Naive thymus-derived CD4-positive, alpha-beta T cell (primary cell): ENCODE measurements at regions not wholly inside any gene's neighbourhood (a gene's known extent, or its start where the extent isn't known, plus 50 kb on each side); places are given as distances from the start of the nearest gene placed in this dataset.

Experiments
- ATAC-seq: fragments of 150-1000 bp; cut with Tn5 transposase; 2 replicates; pipeline ENCODE4 v1.10.0; 2021; ENCODE audit warnings: mild to moderate bottlenecking, moderate library complexity
- CTCF ChIA-PET: fragments of 350-600 bp; sonication (Branson Sonifier 250); formaldehyde crosslinking; loops from one replicate; lab custom pipeline; 2021; ENCODE audit warnings: antibody characterized with exemption; lab: Charles Lee
- POLR2A ChIA-PET: fragments of 350-600 bp; sonication (Branson Sonifier 250); formaldehyde crosslinking; loops from one replicate; lab custom pipeline; 2021; ENCODE audit warnings: antibody characterized with exemption, inconsistent platforms; lab: Charles Lee
- DNase-seq, 9 donors: peaks; one replicate each; pipeline versions ENCODE4 v3.0.0 to v3.0.0-alpha.2; 2020 to 2022; ENCODE audit warnings: mixed read lengths in 1 of 9
- H3K27ac ChIP-seq: one replicate; pipeline ENCODE4 v1.7.0; 2013; ENCODE audit warnings: mild to moderate bottlenecking, low read depth, low read length, moderate library complexity
- H3K27me3 ChIP-seq, 2 donors: one replicate each; pipeline ENCODE4 v1.7.0; 2013; ENCODE audit warnings: low read length in 2 of 2, mild to moderate bottlenecking in 2 of 2, moderate library complexity in 2 of 2; ENCODE audit not compliant: control insufficient read depth in 2 of 2, insufficient read depth in 2 of 2
- H3K36me3 ChIP-seq, 3 experiments: 1 replicate in 2 of 3; 2 replicates in 1 of 3; pipeline ENCODE4 v1.7.0; 2013; ENCODE audit warnings: low read length in 3 of 3, mild to moderate bottlenecking in 3 of 3, moderate library complexity in 1 of 3; ENCODE audit not compliant: insufficient read depth in 3 of 3, control insufficient read depth in 2 of 3
- H3K4me1 ChIP-seq, 2 donors: one replicate each; pipeline ENCODE4 v1.7.0; 2013; ENCODE audit warnings: low read length in 2 of 2, mild to moderate bottlenecking in 2 of 2, moderate library complexity in 1 of 2; ENCODE audit not compliant: control insufficient read depth in 2 of 2, insufficient read depth in 2 of 2
- H3K4me3 ChIP-seq: 2 replicates; pipeline ENCODE4 v1.7.0; 2013; ENCODE audit warnings: mild to moderate bottlenecking, low read length
- H3K9me3 ChIP-seq, 3 experiments: 1 replicate in 2 of 3; 2 replicates in 1 of 3; pipeline ENCODE4 v1.7.0; 2013; ENCODE audit warnings: low read length in 3 of 3; ENCODE audit not compliant: control insufficient read depth in 2 of 3
- H3K27ac Mint-ChIP-seq, 9 donors: one replicate each; pipeline ENCODE4 v1.8.0; 2020 to 2022; ENCODE audit warnings: mixed read lengths in 9 of 9, mild to moderate bottlenecking in 8 of 9, moderate library complexity in 5 of 9, inconsistent platforms in 2 of 9
- H3K27me3 Mint-ChIP-seq, 5 donors: one replicate each; pipeline ENCODE4 v1.8.0; 2021 to 2022; ENCODE audit warnings: mixed read lengths in 5 of 5, mild to moderate bottlenecking in 1 of 5
- H3K36me3 Mint-ChIP-seq, 5 donors: one replicate each; pipeline ENCODE4 v1.8.0; 2020 to 2022; ENCODE audit warnings: mixed read lengths in 5 of 5, mild to moderate bottlenecking in 3 of 5, inconsistent platforms in 1 of 5
- H3K4me1 Mint-ChIP-seq, 7 donors: one replicate each; pipeline ENCODE4 v1.8.0; 2020 to 2022; ENCODE audit warnings: mixed read lengths in 7 of 7, mild to moderate bottlenecking in 3 of 7, inconsistent platforms in 1 of 7
- H3K4me3 Mint-ChIP-seq, 10 donors: one replicate each; pipeline ENCODE4 v1.8.0; 2020 to 2022; ENCODE audit warnings: mild to moderate bottlenecking in 10 of 10, mixed read lengths in 10 of 10, moderate library complexity in 6 of 10, inconsistent platforms in 2 of 10
- H3K9me3 Mint-ChIP-seq, 11 donors: one replicate each; pipeline ENCODE4 v1.8.0; 2020 to 2022; ENCODE audit warnings: mixed read lengths in 11 of 11, mild to moderate bottlenecking in 4 of 11, inconsistent platforms in 1 of 11, moderate library complexity in 1 of 11
- intact Hi-C, 2 donors: fragments of 100-400 bp; cut with micrococcal nuclease; formaldehyde crosslinking; loops; one replicate each; pipeline ENCODE4 v1.15.1; 2023

DNA sequence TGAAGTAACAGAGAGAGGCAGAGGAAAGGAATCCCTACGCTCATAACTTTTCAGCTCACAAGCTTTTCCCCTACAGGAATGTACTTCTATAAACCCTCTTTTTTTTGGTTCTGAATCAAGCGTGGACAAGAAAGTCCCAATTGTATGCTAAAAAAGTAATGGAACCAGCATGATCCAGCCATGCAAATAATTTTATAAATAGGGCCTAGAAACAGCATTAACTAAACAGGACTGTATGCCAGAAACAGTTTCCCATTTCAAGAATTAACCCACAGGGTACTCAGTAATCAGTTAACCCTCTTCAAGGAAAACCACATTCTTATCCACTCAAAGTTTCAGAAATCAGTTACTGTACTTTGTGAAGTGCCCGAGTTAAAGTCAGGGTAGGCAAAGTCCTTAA lies 87.0 kb upstream of the HMGCLL1 start:
- intact Hi-C loops, result no loop called here
- H3K4me3 Mint-ChIP-seq, result no peak overlapping the region
- peaks cover 3 to 30% (median 16%) of the 10 kb centered on the region in 11 donors for H3K9me3 Mint-ChIP-seq
- no peak overlapping the region for H3K27ac Mint-ChIP-seq
- H3K36me3 ChIP-seq, result no peaks in the 10 kb centered on the region
- no peak overlapping the region for H3K27ac ChIP-seq
- H3K4me1 Mint-ChIP-seq, result no peaks in the 10 kb centered on the region
- H3K4me1 ChIP-seq, result no peaks in the 10 kb centered on the region
- H3K4me3 ChIP-seq, result no peak overlapping the region
- H3K36me3 Mint-ChIP-seq, result peaks cover 0 to 4% (median 0%) of the 10 kb centered on the region in 5 donors
- DNase-seq (no peak), ATAC-seq (no peak)
- H3K27me3 ChIP-seq, result no peaks in the 10 kb centered on the region
- no peaks in the 10 kb centered on the region for H3K9me3 ChIP-seq
- POLR2A ChIA-PET, result no interaction called here
- CTCF ChIA-PET, result no interaction called here
- H3K27me3 Mint-ChIP-seq, result no peaks in the 10 kb centered on the region

DNA sequence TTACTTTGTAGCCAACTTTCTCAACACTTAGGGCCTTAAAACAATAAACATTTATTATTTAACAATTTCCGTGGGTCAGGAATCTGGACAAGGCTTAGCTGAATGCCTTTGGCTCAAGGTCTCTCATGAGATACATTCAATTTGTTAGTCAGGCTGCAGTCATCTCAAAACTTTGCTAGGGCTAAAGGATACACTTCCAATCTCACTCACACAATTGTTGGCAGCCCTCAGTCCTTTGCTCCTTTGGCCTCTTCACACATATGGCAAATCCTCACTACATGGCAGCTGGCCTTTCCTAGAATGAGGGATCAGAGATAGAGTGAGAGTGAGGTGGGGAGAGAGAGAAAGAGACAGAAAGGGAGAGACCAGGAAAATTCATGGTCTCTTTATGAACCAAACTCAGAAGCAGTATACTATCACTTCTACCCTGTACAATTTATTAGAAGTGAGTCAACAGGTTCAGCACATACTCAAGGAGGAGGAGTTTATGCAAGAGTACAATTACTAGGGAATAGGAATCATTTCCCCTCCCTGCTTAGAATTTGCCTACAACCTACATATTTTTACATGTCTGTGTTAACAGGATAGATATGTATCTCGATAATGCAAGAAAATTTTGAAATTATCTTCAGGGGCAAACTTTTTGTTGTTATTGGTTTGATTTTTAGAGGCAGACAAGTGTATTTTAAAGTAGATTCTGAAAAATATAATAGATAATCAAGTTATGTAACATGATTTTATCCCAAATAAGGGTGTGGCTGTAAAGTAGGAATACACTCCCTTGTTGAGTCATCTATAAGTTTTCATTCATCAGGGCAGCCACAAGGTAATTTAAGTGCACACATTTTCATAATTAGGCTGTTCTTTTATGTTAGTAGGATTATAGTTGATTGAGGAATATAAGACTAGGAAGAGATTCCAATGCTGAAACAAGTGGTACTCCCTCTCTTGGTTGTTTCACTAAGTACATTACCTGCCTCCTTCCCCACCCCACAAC lies 85.9 kb upstream of the HMGCLL1 start:
- H3K36me3 Mint-ChIP-seq, result peaks cover 0 to 4% (median 0%) of the 10 kb centered on the region in 5 donors
- H3K4me1 ChIP-seq, result no peaks in the 10 kb centered on the region
- H3K27me3 Mint-ChIP-seq, result no peaks in the 10 kb centered on the region
- H3K4me1 Mint-ChIP-seq, result no peaks in the 10 kb centered on the region
- no peak overlapping the region for H3K27ac Mint-ChIP-seq
- intact Hi-C loops, result no loop called here
- no peak overlapping the region for H3K27ac ChIP-seq
- no peaks in the 10 kb centered on the region for H3K36me3 ChIP-seq
- peaks cover 3 to 31% (median 16%) of the 10 kb centered on the region in 11 donors for H3K9me3 Mint-ChIP-seq
- H3K4me3 Mint-ChIP-seq, result no peak overlapping the region
- DNase-seq, result no peak
- no peak overlapping the region for H3K4me3 ChIP-seq
- H3K9me3 ChIP-seq, result no peaks in the 10 kb centered on the region
- ATAC-seq, result no peak
- H3K27me3 ChIP-seq, result no peaks in the 10 kb centered on the region
- ChIA-PET POLR2A (no interaction called here), CTCF (no interaction called here)

GRCh38 chr6:55663914-55664313 lies 84.9 kb upstream of the HMGCLL1 start:
- no peaks in the 10 kb centered on the region for H3K27me3 Mint-ChIP-seq
- intact Hi-C loops, result no loop called here
- no peaks in the 10 kb centered on the region for H3K4me1 ChIP-seq
- ATAC-seq (no peak), DNase-seq (no peak)
- H3K4me1 Mint-ChIP-seq, result no peaks in the 10 kb centered on the region
- no peak overlapping the region for H3K27ac ChIP-seq
- no peaks in the 10 kb centered on the region for H3K36me3 ChIP-seq
- peaks cover 3 to 29% (median 15%) of the 10 kb centered on the region in 11 donors for H3K9me3 Mint-ChIP-seq
- CTCF ChIA-PET, result no interaction called here
- no peaks in the 10 kb centered on the region for H3K27me3 ChIP-seq
- H3K36me3 Mint-ChIP-seq, result peaks cover 0 to 4% (median 0%) of the 10 kb centered on the region in 5 donors
- no peaks in the 10 kb centered on the region for H3K9me3 ChIP-seq
- H3K27ac Mint-ChIP-seq, result no peak overlapping the region
- no peak overlapping the region for H3K4me3 ChIP-seq
- POLR2A ChIA-PET, result no interaction called here
- no peak overlapping the region for H3K4me3 Mint-ChIP-seq

DNA sequence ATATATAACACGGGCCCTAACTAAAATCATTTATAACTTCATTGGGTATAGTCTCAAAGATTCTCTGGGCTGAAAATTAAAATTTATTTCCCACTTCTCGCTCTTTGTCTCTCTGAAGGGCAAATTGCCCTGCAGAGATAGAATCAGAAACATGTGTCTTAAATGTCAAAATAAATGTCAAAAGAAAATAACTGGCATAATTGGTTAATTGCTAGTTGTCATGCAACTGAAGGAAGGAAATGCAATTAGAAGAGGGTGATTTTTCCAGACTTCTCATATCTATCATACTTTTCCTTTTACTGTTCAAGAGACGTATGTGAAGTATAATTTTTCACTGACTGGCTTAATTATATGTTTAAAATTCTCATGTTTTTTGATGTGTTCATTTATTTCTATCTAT lies 80.3 kb upstream of the HMGCLL1 start:
- Histone ChIP-seq H3K27ac (no peak overlapping the region), H3K36me3 (no peaks in the 10 kb centered on the region), H3K9me3 (no peaks in the 10 kb centered on the region), H3K4me3 (no peak overlapping the region), H3K4me1 (no peaks in the 10 kb centered on the region), H3K27me3 (no peaks in the 10 kb centered on the region)
- no peaks in the 10 kb centered on the region for H3K4me1 Mint-ChIP-seq
- H3K36me3 Mint-ChIP-seq, result peaks cover 0 to 4% (median 0%) of the 10 kb centered on the region in 5 donors
- ChIA-PET POLR2A (no interaction called here), CTCF (no interaction called here)
- H3K9me3 Mint-ChIP-seq, result peaks cover 4 to 46% (median 20%) of the 10 kb centered on the region in 11 donors
- intact Hi-C loops, result no loop called here
- DNase-seq (no peak), ATAC-seq (no peak)
- H3K4me3 Mint-ChIP-seq, result no peak overlapping the region
- no peaks in the 10 kb centered on the region for H3K27me3 Mint-ChIP-seq
- no peak overlapping the region for H3K27ac Mint-ChIP-seq

GRCh38 chr6:55654445-55654844 lies 75.5 kb upstream of the HMGCLL1 start:
- Mint-ChIP-seq H3K4me3 (no peak overlapping the region), H3K27me3 (no peaks in the 10 kb centered on the region)

DNA sequence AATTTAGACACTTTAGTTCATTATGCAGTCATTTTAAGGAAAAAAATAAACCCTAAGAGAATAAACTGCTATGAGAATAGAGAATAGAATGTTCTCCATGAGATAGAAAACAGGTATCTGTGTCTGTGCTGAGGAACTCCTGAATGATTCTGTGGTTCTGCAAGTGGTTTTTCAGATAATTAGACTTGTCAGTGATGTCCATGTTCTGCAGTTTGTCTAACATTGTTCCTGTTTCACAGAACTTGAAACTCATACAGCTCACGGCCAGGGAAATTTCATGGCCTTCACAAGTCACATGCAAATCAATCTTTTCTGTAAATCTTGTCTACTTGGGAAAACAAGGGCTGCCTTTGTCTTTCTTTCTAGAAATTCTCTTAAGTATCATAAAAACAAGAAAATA lies 73.4 kb upstream of the HMGCLL1 start:
- no peak overlapping the region for H3K27ac ChIP-seq
- no peaks in the 10 kb centered on the region for H3K36me3 Mint-ChIP-seq
- no peaks in the 10 kb centered on the region for H3K27me3 ChIP-seq
- ATAC-seq (no peak), DNase-seq (no peak)
- no peaks in the 10 kb centered on the region for H3K36me3 ChIP-seq
- no peaks in the 10 kb centered on the region for H3K4me1 Mint-ChIP-seq
- H3K27ac Mint-ChIP-seq, result no peak overlapping the region
- H3K4me1 ChIP-seq, result no peaks in the 10 kb centered on the region
- intact Hi-C loops, result no loop called here
- POLR2A ChIA-PET, result no interaction called here
- peaks cover 0 to 5% (median 0%) of the 10 kb centered on the region in 3 experiments for H3K9me3 ChIP-seq
- H3K4me3 Mint-ChIP-seq, result no peak overlapping the region
- H3K27me3 Mint-ChIP-seq, result no peaks in the 10 kb centered on the region
- CTCF ChIA-PET, result no interaction called here
- H3K9me3 Mint-ChIP-seq, result peaks cover under 1 to 34% (median 8%) of the 10 kb centered on the region in 11 donors
- H3K4me3 ChIP-seq, result no peak overlapping the region

More at GRCh38 chr6:55654445-55654844, 75.5 kb upstream of the HMGCLL1 start:
- H3K27me3 ChIP-seq, result no peaks in the 10 kb centered on the region
- Mint-ChIP-seq H3K4me1 (no peaks in the 10 kb centered on the region), H3K27ac (no peak overlapping the region), H3K36me3 (no peaks in the 10 kb centered on the region), H3K9me3 (peaks cover 0 to 35% (median 9%) of the 10 kb centered on the region in 11 donors)
- H3K4me3 ChIP-seq, result no peak overlapping the region
- no peak for DNase-seq
- no peaks in the 10 kb centered on the region for H3K36me3 ChIP-seq
- peaks cover 0 to 5% (median 0%) of the 10 kb centered on the region in 3 experiments for H3K9me3 ChIP-seq
- H3K4me1 ChIP-seq, result no peaks in the 10 kb centered on the region
- ChIA-PET POLR2A (no interaction called here), CTCF (no interaction called here)
- H3K27ac ChIP-seq, result no peak overlapping the region
- intact Hi-C loops, result no loop called here
- ATAC-seq, result no peak

DNA sequence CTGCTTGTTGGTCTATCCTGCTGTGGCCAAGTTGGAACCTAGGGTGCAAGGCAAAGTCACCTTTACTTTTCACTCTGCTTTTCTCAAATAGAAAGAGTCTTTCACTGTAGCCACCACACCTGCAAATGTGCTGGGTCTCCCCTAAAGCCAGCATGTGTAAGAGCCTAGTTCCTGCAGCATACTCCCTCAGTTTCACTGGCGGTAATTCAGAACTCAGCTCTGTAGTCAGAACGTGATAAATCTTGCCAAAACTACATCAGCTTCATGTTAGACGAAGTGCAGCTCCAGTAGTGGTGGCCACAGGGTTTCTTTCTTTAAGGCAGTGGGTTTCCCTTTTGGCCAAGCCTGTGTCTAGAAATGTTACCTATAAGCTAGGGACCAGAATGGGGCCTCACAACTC lies 72.0 kb upstream of the HMGCLL1 start:
- Mint-ChIP-seq H3K4me1 (no peaks in the 10 kb centered on the region), H3K27ac (no peak overlapping the region), H3K27me3 (no peaks in the 10 kb centered on the region), H3K9me3 (peaks cover 1 to 31% (median 6%) of the 10 kb centered on the region in 11 donors), H3K4me3 (no peak overlapping the region), H3K36me3 (no peaks in the 10 kb centered on the region)
- no peak overlapping the region for H3K27ac ChIP-seq
- H3K36me3 ChIP-seq, result no peaks in the 10 kb centered on the region
- no peak for ATAC-seq
- H3K9me3 ChIP-seq, result peaks cover 0 to 5% (median 0%) of the 10 kb centered on the region in 3 experiments
- no peaks in the 10 kb centered on the region for H3K4me1 ChIP-seq
- POLR2A ChIA-PET, result no interaction called here
- H3K27me3 ChIP-seq, result no peaks in the 10 kb centered on the region
- DNase-seq, result no peak
- intact Hi-C loops, result no loop called here
- CTCF ChIA-PET, result no interaction called here
- no peak overlapping the region for H3K4me3 ChIP-seq
